Karpas-422 (cell line): ENCODE measurements at regions not wholly inside any gene's neighbourhood (a gene's known extent, or its start where the extent isn't known, plus 50 kb on each side); places are given as distances from the start of the nearest gene placed in this dataset.
A peak's percentile ranks its signal among the peaks of the same experiment; 100 is the strongest.

Experiments used
- DNase-seq: peaks from one replicate; pipeline ENCODE4 v3.0.0-alpha.2; 2015
- H2AFZ ChIP-seq: fragments of 200-600 bp; sonication (generic); 2 replicates; pipeline ENCODE4 v1.6.1; 2014; ENCODE audit warnings: antibody characterized with exemption, low read length, mixed read lengths
- H3K27ac ChIP-seq: fragments of 200-600 bp; sonication (generic); 2 replicates; pipeline ENCODE4 v1.5.1; 2014; ENCODE audit warnings: mild to moderate bottlenecking, low read length, moderate library complexity
- H3K27me3 ChIP-seq: fragments of 200-600 bp; sonication (generic); 2 replicates; pipeline ENCODE4 v1.6.1; 2014; ENCODE audit warnings: low read length, mixed read lengths
- H3K36me3 ChIP-seq: fragments of 200-600 bp; sonication (generic); 2 replicates; pipeline ENCODE4 v1.6.1; 2014; ENCODE audit warnings: low read length, mixed read lengths; ENCODE audit not compliant: insufficient read depth
- H3K4me1 ChIP-seq: fragments of 200-600 bp; sonication (generic); 2 replicates; pipeline ENCODE4 v1.6.1; 2014; ENCODE audit warnings: mild to moderate bottlenecking, low read length, mixed read lengths
- H3K4me2 ChIP-seq: fragments of 200-600 bp; sonication (generic); 2 replicates; pipeline ENCODE4 v1.6.1; 2014; ENCODE audit warnings: low read length, low read depth, mild to moderate bottlenecking; ENCODE audit not compliant: poor library complexity, severe bottlenecking
- H3K4me3 ChIP-seq: fragments of 200-600 bp; sonication (generic); 2 replicates; pipeline ENCODE4 v1.5.1; 2014; ENCODE audit warnings: mild to moderate bottlenecking, antibody characterized with exemption, low read length, mixed read lengths
- H3K79me2 ChIP-seq: fragments of 200-600 bp; sonication (generic); 2 replicates; pipeline ENCODE4 v1.6.1; 2014; ENCODE audit warnings: mild to moderate bottlenecking, low read length, mixed read lengths
- H3K9ac ChIP-seq: fragments of 200-600 bp; sonication (generic); 2 replicates; pipeline ENCODE4 v1.6.0; 2014; ENCODE audit warnings: low read length
- H3K9me2 ChIP-seq: fragments of 200-600 bp; sonication (generic), shearing (Covaris generic); replicated peaks from 2 replicates; pipeline ENCODE4 v1.6.0; 2014; ENCODE audit warnings: mild to moderate bottlenecking, low read length, moderate library complexity; ENCODE audit not compliant: insufficient read depth
- H3K9me3 ChIP-seq: fragments of 300-700, 200-600 bp; sonication (generic); 2 replicates; pipeline ENCODE4 v1.6.1; 2014; ENCODE audit warnings: low read length, mixed read lengths
- H4K20me1 ChIP-seq: fragments of 200-600 bp; sonication (generic); 2 replicates; pipeline ENCODE4 v1.6.1; 2014; ENCODE audit warnings: mild to moderate bottlenecking, antibody characterized with exemption, low read length, low read depth; ENCODE audit not compliant: insufficient read depth

- Histone ChIP-seq H3K79me2 (no peaks in the 10 kb centered on the region), H3K9me3 (no peaks in the 10 kb centered on the region), H3K4me3 (no peak overlapping the region), H3K27ac (no peak overlapping the region), H3K9me2 (no peaks in the 10 kb centered on the region), H3K4me2 (no peak overlapping the region), H3K27me3 (no peaks in the 10 kb centered on the region), H4K20me1 (no peaks in the 10 kb centered on the region), H2AFZ (no peak overlapping the region), H3K9ac (no peak overlapping the region), H3K36me3 (no peaks in the 10 kb centered on the region), H3K4me1 (peaks cover 5% of the 10 kb centered on the region)
- no peak for DNase-seq
Measured at GRCh38 chr6:150470960-150471665, 102.3 kb downstream of the IYD start.

DNA sequence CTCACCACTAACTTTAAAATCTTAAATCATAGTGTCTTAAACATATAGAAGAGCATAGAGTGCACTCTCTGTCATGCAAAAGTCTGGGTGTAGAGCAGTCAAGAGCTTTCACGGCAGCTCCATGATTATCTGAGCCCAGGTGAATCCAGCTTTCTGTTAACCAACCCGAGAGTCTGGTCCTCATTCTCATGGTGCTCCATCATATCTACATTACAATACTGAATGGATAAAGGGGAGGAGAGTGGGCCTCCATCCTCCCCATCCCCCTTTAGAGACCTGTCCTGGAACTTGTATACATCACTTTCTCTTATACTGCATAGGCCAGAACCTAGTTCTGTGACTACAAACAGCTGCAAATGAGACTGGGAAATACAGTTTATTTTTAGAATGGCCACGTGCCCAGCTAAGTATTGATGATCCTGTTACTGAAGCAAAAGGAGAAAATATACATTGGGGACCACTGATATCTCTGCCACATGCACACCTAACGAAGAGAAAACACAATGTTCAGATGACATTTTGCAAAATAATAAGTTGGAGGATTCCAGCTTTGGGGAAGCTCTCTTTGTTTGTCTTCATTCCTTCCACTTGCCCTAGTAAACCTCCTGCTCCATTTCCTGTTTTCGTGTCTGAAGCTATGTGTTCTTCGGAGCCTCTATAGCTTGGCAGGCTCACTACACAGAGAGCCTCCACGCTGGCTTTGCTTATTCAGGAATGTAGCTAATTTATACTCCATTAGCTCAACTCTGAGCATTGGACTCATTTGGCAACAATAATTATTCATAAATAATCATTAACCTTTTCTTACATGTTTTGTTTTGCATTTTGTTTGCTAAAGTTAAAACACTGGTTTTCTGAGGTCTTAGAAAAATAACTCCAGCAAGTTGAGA, 110.1 kb downstream of the IYD start:
- Histone ChIP-seq H3K4me1 (no peaks in the 10 kb centered on the region), H3K4me3 (no peak overlapping the region), H3K9ac (no peak overlapping the region), H3K9me2 (no peaks in the 10 kb centered on the region), H4K20me1 (no peaks in the 10 kb centered on the region), H2AFZ (no peak overlapping the region), H3K27ac (no peak overlapping the region), H3K36me3 (no peaks in the 10 kb centered on the region), H3K27me3 (no peaks in the 10 kb centered on the region), H3K9me3 (no peaks in the 10 kb centered on the region), H3K4me2 (no peak overlapping the region), H3K79me2 (no peaks in the 10 kb centered on the region)
- DNase-seq, result no peak

DNA sequence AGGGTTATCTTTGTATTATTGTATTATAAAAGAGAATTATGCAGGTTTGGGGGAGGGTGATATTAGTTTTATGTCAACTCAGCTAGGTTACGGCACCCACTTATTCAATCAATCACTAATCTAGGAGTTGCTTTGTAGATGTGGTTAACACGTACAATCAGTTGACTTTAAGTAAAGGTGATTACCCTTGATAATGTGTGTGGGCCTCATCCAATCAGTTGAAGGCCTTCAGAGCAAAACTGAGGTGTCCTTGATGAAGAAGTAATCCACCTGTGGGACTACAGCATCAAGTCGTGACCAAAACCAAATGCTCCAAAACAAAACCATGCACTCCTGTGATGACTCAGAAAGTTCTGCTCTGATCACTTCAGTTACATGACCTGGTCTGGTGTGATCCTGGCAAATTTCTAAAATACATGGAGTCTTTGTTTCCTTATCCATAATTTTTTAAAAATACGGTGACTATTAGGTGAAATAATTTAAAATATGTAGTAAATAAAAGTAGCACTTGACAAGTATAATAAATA, 114.1 kb downstream of the IYD start:
- no peaks in the 10 kb centered on the region for H3K27me3 ChIP-seq

DNA sequence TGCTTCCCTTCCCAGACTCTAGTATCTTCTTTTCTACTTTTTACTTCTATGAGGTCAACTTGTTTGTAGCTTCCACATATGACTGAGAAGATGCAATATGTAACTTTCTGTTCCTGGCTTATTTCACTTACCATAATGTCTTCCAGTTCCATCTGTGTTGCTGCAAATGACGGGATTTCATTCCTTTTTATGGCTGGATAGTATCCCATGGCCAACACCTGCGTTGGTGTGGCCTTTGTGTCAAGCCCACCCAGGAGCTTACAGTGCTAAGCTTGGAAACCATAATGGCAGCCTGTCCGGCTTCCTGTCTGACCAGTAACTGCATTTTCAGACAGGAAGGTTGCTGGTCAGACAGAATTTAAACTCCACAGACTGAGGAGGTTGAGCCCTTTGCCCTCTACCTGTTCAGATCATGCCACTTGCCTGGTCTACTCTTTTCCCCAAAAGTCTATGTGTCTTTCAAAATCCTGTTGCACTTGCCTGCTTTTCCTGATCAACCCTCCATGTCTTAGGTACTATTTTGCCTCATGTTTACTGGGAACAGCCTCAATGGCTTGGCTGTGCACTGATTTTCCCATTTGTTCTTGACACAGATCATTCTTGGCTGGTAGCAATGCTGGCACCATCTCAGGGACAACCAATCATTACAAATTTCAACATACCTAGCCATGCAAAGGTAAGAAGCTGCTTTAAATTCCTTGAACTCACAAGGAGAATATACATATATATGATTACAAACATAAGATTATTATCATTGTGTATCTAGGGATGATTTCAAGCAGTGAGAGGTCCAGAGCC, 114.3 kb upstream of the PLEKHG1 start:
- no peaks in the 10 kb centered on the region for H3K9me2 ChIP-seq
- DNase-seq, result no peak
- no peaks in the 10 kb centered on the region for H3K27me3 ChIP-seq
- H3K9me3 ChIP-seq, result no peaks in the 10 kb centered on the region
- peaks cover 5% of the 10 kb centered on the region; the same call in 1 of the 2 replicates for H3K4me1 ChIP-seq
- H3K4me2 ChIP-seq, result no peak overlapping the region
- H3K4me3 ChIP-seq, result no peak overlapping the region
- no peak overlapping the region for H3K27ac ChIP-seq
- H4K20me1 ChIP-seq, result no peaks in the 10 kb centered on the region
- H3K79me2 ChIP-seq, result no peaks in the 10 kb centered on the region
- no peaks in the 10 kb centered on the region for H3K36me3 ChIP-seq
- H3K9ac ChIP-seq, result no peak overlapping the region
- 0 out of 2 replicates have a peak overlapping the region, but pooled peaks have one; percentile 10 for H2AFZ ChIP-seq

More for the DNA sequence above, 114.1 kb downstream of the IYD start:
- Histone ChIP-seq H3K4me1 (no peaks in the 10 kb centered on the region), H3K79me2 (no peaks in the 10 kb centered on the region), H3K4me2 (no peak overlapping the region), H3K9me3 (no peaks in the 10 kb centered on the region), H3K4me3 (no peak overlapping the region), H4K20me1 (no peaks in the 10 kb centered on the region), H2AFZ (no peak overlapping the region), H3K9ac (no peak overlapping the region), H3K27ac (no peak overlapping the region), H3K36me3 (no peaks in the 10 kb centered on the region), H3K9me2 (no peaks in the 10 kb centered on the region)
- no peak for DNase-seq

GRCh38 chr6:150486048-150486447, 113.6 kb upstream of the PLEKHG1 start:
- Histone ChIP-seq H3K79me2 (no peaks in the 10 kb centered on the region), H3K4me1 (peaks cover 7% of the 10 kb centered on the region), H3K27me3 (no peaks in the 10 kb centered on the region), H3K4me3 (no peak overlapping the region), H3K4me2 (no peak overlapping the region), H4K20me1 (no peaks in the 10 kb centered on the region), H3K27ac (no peak overlapping the region), H3K36me3 (no peaks in the 10 kb centered on the region), H2AFZ (no peak overlapping the region), H3K9ac (no peak overlapping the region), H3K9me2 (no peaks in the 10 kb centered on the region), H3K9me3 (no peaks in the 10 kb centered on the region)
- DNase-seq, result no peak

DNA sequence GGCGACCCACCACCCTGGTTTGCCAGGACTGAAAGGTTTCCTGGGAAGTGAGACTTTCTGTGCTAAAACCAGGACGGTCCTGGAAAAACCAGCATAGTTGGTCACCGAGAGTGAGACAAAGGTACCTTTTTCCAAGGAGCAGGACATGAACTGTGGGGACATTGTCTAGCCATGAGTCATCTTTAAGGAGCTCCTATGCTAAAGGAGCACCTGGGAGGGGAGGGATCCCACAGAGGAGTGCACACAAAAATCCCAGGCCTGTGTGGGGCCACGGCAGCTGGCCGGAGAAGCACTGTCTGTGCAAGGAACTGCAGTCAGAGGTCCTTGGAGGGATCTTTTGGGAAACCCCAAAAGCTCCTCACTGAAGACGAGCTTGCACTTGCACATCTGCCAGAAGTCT, 109.1 kb upstream of the PLEKHG1 start:
- H3K27me3 ChIP-seq, result no peaks in the 10 kb centered on the region
- H3K9ac ChIP-seq, result no peak overlapping the region
- H3K79me2 ChIP-seq, result no peaks in the 10 kb centered on the region
- H3K27ac ChIP-seq, result no peak overlapping the region
- no peak overlapping the region for H3K4me3 ChIP-seq
- no peak overlapping the region for H3K4me2 ChIP-seq
- no peaks in the 10 kb centered on the region for H4K20me1 ChIP-seq
- H3K4me1 ChIP-seq, result peaks cover 21% of the 10 kb centered on the region
- no peaks in the 10 kb centered on the region for H3K36me3 ChIP-seq
- no peak overlapping the region for H2AFZ ChIP-seq
- no peaks in the 10 kb centered on the region for H3K9me2 ChIP-seq
- H3K9me3 ChIP-seq, result no peaks in the 10 kb centered on the region
- DNase-seq, result no peak

DNA sequence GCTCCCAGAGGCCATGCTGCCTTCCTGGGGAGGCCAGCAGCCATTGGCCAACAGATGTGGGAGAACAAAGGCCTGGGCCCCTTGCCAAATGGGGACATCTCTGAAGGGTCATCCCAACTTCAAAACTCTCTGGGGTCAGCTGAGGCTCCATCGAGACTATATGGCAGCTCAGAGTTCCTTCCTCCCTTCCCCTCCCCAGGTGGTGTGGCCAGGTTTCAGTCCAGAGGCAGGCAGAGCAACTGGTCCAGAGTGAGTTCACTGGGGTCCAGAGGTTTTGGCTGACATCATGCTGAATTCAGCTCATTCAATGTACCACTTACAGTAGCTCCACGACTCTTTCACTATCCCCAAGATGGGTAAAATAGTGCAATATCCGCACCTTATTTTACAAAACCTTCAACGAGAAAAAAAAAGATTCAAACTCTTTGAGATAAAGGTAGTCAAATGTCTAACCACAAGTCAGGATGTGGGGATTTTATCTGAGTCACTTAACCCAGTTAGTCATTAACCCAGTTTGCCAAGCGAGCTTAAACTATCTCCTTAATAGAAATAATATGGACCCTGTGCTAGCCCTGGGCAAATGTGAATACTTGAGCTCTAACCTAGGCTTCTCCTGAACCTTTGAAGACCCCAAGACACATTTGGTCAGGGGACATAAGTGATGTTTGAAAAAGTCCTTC, 108.4 kb upstream of the PLEKHG1 start:
- H2AFZ ChIP-seq, result 0 out of 2 replicates have a peak overlapping the region, but pooled peaks have one; percentile 11
- no peaks in the 10 kb centered on the region for H3K9me2 ChIP-seq
- no peak overlapping the region for H3K4me2 ChIP-seq
- peaks cover 21% of the 10 kb centered on the region for H3K4me1 ChIP-seq
- no peaks in the 10 kb centered on the region for H4K20me1 ChIP-seq
- H3K9me3 ChIP-seq, result no peaks in the 10 kb centered on the region
- no peaks in the 10 kb centered on the region for H3K36me3 ChIP-seq
- no peak overlapping the region for H3K27ac ChIP-seq
- no peaks in the 10 kb centered on the region for H3K27me3 ChIP-seq
- H3K79me2 ChIP-seq, result no peaks in the 10 kb centered on the region
- no peak overlapping the region for H3K4me3 ChIP-seq
- no peak for DNase-seq
- H3K9ac ChIP-seq, result no peak overlapping the region
